GM18502 (cell line): ENCODE measurements at regions not wholly inside any gene's neighbourhood (a gene's known extent, or its start where the extent isn't known, plus 50 kb on each side); places are given as distances from the start of the nearest gene placed in this dataset.
A peak's percentile ranks its signal among the peaks of the same experiment; 100 is the strongest.

Experiments
- ATAC-seq: cut with Tn5 transposase; IDR thresholded peaks from one replicate; pipeline ENCODE4 v1.9.1; 2021; ENCODE audit warnings: mild to moderate bottlenecking; ENCODE audit not compliant: unreplicated experiment, poor library complexity

DNA sequence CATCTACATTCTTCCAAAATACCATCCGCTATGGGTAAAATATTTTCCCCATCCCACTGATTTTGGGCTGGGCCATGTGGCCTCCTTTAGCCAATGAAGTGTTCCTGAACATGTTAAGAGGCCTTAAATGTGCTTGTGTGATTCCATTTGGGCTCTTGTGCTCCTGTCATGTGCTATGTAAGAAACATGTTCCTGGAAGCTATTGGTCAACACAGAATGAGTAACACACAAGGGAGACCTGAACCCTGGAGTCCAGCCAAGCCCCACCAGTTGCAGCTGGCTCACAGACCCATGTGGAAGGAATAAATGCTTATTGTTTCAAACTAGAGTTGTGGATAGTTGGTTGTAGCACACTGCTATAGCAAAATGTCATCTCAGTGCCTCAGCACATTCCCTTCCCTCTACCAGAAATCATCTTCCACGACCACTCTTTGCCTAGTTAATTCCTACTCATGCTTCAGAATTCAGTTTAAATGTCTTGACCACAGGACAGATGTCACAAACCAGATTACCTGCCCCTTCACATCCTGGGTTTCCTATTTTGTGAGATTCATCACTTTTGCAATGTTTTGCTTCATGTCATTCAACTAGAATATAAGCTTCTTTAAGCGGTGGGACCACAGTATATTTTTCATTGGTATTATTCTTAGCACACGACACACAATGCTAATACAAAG, 217.3 kb upstream of the EEA1 start:
- no peak for ATAC-seq

DNA sequence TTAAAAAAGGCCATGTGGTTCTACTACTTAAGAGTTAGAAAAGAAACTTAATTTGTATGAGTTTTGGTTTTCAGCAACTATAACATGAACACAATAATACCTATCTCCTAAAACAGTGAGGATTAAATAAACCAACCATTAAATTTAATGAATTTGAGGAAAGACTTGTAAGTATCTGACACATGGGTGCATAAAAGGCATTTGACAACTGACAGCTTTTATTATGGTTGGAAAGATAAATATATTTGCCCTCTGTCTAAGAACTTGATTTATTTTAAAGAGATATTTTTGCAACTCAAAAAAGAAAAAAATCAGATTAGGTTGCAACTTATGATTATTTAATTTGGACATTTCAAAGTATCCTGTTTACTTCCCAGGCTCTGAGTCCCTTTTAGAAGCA, 217.9 kb upstream of the EEA1 start:
- ATAC-seq, result no peak

DNA sequence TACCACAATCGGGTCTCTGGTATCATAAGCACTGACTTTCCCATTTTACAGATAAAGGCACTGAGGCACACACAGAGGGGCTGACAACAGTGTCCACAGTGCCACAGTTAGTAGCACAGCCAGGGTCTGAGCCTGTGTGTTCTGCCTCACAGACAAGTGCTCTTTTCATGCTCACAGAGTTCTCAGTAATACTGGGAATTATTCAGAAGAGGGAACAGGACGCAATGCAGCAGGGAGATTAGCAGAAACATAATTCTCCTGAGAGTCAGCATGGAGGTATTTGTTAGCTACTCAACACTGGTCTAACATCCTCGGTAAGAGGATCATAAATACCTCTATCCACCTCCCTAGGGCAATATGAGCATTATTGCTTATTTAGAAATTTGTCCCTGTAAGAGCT, 219.3 kb upstream of the EEA1 start:
- no peak for ATAC-seq

DNA sequence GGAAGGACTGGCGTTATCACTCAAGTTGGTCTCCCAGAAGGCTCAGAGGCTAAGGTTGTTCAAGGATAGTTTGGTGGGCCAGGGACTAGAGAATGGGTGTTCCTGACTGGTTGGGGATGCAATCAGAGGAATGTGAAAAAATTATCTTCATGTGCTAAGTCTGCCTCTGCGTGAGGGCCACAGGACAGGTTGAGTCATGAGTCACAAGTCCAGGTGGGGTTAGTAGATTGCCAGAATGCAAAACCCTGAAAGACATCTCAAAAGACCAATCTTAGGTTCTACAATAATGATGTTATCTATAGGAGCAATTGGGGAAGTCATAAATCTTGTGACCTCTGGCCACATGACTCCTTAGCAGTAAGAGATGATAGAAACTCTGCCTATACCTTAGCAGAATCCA, 220.1 kb upstream of the EEA1 start:
- no peak for ATAC-seq

DNA sequence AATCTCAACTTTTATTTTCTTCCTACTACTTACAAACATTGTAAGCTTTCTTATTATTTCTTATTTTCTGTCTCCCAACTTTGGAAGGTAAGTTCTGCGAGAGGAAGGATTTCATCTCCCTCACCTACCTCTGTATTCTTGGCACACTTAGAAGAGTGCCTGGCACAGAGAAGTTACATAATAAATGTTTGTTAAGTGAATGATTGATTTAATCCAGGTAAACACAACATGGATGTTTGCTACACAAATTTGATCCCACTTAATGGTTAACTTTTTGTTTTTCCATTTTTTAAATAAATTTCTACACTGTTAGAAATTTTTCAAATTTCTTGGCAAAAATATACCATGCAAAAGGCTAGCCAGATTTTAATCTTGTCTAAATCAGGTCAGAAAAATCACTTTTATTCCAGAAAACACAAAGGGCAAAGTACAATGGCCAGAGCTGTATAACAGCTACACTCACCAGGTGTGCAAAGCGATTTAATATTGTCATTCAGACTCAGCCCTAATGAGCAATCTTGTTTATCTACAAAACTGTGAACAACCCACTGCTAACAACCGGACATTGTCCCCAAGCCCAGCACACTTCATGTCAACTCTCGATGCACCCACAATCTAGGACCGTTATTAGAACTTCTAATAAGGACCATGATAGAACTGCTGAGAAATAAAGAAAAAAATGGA, 222.1 kb upstream of the EEA1 start:
- no peak for ATAC-seq

DNA sequence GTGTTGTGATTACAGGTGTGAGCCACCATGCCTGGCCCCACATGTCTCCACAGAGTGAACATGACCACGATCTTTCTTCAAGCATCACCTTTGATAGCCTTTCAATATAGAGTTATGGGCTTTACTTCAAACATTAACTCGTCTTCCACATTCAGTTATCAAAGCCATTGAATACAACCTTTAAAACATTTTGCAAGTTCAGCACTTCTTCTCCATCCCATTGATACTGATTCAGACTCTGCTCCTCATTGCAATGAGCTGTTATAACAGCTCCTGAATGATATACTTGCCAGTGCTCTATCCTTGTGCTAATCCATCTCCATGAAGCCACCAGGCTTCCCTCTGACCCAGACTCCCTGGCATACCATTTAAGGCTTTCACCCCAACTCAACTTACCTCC, 223.5 kb upstream of the EEA1 start:
- no peak for ATAC-seq

DNA sequence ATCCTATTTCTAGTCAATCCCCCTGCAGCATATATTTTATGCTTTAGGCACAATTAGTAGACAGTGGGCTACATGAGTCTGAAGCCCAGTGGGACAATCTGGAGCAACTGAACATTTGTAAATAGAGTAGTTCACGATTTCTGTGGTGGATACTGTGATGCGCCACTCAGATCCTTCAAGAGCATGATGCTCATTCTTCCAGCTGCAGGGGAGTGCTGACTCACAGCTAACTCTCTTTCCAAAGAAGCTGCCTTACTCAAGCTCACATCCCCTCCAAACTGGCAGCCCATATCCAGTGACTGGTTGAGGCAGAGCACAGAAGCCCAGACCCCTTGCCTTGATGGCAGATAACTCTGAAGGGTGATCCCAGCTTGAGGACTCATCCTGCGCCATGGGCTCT, 224.2 kb upstream of the EEA1 start:
- ATAC-seq, result no peak

DNA sequence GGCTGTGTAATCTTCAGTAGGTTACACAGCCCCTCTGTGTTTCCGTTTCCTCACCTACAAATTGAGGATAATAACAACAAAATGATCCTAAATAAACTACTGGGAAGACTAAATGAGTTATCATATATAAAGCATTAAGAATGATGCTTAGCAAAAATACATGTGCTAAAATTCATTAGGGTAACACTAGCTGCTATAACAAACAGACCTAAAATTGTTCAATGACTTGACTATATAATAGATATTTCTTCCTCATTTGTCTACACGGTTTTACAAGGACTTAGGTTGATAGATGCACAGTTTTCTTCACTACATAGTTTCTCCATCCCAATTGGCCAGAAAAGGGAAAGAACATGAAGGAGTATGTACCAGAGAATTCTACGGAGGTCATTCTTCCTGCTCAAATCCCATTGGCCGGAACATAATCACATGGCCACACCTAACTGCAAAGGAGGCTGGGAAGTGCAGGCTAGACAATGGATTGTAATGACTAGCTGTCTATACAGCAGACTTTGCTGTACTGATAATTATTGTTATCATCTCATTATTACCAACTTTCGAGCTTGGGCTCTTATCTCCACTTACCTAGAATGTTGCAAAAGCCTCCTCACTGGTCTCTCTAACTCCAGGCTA, 223.5 kb upstream of the NUDT4 start:
- ATAC-seq, result no peak

DNA sequence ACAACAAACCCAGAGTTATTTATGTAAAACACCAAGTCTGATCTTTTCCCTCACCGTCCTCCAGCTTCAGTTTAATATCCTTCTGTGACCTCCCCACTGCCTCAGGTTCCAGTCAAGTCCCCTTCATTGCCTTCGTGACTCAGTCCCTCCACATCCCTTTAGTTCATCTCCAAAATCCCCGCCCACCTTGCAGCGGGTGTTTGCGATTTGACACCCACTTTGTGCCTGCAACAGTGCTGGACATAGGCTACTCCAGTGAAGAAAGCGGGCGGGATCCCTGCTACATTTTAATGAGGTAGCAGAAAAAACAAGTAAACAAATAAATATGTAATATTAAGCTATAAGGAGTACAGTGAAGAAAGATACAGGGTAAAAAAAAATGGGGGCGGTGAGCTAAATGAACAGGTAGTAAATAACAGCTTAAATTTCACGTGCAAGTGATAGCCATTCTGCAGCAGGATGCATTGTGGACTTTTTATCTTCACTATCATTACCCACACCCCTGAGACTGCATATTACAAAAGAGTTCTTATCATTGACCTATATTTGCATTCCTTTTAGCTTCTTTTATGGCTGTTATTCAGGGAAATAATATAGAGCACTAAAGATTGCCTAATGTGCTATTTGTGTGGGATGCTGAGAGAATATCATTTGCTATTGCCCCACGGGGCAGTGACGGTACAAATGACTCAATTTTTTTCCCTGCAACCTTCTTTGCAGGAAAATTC, 222.8 kb upstream of the NUDT4 start:
- no peak for ATAC-seq

DNA sequence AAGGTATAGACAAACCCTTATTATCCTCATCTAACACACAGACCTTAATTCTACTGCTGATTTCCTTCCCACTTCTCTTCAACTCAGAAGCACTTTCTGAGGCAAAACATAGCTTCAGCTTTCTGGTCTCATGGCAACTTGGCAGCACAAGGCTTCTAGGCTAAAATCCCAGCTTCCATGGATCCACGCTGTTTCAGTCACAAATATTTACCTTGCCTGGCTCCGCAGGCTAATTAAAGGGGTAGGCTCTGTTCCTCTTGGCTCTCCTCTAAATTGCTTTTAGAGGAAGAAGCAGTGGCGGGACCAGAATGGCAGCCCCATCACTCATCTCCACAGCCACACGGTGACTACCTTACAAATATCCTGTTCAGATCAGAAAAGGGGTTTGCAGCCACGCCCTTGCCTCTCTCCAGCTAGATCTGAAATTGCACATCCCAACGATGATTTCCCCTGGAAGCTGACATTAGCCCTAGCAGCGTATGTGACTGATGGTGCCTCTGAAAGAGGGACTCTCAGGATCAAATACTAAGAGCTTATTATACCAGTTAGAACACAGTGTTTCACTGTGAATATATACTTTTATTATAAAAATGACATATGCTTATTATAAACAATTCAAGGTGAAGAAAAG, 221.5 kb upstream of the NUDT4 start:
- no peak for ATAC-seq

DNA sequence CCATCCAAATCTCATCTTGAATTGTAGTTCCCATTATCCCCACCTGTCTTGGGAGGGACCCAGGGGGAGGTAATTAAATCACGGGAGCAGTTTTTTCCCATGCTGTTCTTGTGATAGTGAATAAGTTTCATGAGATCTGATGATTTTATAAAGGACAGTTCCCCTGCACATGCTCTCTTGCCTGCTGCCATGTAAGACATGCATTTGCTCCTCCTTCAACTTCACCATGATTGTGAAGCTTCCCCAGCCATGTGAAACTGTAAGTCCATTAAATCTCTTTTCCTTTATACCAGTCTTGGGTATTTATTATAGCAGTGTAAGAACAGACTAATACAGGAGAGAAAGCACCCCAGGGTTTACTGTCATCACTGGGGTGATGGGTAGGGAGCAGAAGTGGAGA, 220.4 kb upstream of the NUDT4 start:
- no peak for ATAC-seq

DNA sequence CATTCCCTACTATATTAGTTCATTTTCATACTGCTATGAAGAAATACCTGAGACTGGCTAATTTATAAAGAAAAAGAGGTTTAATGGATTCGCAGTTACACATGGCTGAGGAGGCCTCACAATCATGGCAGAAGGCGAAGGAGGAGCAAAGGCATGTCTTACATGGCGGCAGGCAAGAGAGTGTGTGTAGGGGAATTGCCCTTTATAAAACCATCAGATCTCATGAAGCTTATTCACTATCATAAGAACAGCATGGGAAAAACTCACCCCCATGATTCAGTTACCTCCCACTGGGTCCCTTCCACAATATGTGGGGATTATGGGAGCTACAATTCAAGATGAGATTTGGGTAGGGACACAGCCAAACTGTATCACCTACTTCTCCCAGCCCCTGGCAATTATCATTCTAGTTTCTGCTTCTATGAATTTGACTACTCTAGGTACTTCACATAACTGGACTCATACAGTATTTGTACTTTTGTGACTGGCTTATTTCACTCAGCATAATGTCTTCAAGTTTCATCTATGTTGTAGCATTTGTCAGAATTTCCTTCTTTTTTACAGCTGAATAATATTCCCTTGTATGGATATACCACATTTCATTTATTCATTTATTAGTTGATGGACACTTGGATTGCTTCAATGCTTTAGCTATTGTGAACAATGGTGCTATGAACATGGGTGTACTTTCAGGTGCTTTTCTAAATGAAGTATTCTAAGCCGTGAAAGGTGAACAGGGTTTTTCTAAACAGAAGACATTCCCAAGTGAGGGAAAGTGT, 219.5 kb upstream of the NUDT4 start:
- no peak for ATAC-seq

DNA sequence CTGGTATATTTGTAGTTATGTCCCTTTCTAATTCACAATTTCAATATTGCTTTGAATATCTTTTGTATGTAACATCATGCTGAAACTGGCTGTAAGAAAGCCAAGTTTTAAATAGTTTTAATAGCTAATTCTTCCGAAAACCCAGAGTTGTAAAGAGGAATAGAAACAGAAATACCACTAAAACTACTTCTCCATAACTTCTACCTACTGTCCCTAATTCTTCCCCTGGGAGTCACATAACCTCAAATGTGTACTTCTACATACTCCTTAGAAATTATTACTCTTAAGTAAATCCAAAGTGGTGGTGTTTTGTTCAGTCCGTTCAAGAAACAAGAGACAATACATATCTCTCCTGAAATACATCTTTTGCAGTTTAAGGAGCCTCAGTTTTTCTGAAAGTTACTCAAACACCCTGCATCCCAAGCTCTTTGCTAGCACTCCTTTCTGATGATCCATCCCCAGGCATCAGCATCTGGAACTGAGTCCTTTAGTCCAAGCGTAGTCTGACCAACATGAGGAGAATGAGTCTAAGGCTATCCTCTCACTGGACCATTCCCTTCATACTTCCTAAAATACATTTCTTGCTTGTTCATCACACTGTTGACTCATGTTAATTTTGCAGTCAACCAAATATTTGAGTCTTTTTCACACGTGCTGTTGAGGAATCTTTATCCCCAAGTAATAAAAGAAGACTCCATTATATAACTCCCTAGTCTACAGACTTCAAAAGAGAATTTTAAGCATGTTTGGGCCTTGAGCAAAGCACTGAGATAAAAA, 214.3 kb upstream of the NUDT4 start:
- no peak for ATAC-seq

DNA sequence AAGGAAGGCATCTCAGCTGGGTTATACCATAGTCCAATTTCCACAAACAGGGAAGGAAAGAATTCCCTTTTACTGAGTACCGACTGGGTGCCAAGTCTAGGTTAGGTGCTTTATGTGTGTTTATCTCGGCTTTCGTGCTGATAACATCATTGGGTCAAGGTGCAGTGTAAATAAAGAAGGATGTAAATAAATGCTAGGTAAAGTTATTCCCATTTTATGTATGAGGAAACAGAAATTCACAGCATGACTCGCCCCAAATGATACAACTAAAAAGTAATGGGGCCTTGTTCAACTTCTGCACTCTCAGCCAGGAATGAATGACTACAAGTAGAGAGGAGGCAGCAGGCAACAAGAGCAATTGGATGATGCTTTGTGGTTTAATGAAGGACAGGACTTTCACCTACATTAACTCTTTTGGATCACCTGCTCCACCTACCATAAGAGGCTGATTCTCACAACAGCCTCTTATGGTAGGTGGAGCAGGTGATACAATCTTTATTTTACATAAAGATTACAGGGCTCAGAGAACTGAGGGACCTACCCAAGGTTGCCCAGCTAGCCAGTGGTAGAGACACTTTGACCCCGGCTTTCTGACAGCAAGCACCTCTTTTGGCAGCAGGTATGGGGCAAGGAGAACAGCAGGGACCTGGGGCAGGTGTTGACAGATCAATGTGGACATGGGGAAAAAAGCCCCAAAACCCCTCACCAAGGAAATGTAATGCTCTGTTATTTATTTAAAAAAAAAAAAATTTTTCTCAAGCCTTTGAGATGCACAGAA, 213.4 kb upstream of the NUDT4 start:
- ATAC-seq, result no peak

DNA sequence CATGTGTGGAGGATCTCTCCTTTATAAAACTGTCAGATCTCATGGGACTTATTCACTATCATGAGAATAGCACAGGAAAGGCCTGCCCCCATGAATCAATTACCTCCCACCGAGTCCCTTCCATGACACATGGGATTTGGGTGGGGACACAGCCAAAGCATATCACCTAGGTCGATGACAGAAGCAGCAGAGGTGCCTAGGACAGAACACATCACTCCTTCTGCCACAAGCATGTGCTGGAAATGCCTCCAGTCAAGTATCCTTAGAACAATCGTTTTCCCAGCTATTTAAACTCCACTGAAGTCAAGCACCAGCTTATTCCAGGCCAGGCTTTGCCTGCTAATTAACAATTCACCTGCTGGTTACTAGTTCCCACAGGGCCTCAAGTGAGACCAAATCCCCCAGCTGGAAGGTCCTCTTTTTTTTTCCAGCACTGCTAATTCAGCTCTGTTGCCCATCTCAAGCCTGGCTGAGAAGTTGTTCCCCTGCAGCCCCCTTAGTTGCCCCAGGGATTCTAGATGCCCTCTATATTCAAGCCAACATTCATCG, 212.3 kb upstream of the NUDT4 start:
- ATAC-seq, result no peak

DNA sequence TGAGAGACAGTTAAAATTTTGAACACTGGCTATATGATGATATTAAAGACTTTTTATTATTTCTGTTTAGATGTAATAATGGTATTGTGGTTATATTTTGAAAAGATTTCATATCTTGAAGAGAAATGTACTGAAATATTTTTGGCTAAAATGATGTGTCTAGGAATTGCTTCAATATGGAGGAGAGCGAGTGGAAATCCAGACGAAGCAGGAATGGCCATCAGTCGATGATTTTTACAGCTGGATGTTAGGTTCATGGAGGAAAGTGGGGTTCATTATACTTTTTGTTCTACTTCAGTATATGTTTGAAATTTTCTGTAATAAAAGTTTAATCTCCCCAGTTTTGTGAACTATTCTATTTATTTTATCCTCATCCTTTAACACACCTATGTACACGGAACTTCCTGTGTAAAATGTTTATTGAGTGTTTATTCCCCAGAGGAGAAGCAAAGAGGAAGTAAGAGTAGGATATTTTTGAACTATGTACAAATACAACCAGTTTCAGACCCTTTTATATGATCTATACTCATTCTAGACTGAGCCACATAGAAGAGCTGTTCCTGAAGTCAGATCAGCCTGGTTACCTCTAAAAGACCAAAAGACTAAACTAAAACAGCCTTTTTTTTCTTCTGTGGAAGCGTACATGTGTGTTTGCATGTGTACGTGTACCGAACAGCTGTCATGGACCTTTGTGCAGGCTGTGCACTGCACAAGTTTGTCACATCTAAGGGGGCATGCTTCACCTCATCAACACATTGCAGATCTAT, 211.0 kb upstream of the NUDT4 start:
- peak; percentile 72 for ATAC-seq

DNA sequence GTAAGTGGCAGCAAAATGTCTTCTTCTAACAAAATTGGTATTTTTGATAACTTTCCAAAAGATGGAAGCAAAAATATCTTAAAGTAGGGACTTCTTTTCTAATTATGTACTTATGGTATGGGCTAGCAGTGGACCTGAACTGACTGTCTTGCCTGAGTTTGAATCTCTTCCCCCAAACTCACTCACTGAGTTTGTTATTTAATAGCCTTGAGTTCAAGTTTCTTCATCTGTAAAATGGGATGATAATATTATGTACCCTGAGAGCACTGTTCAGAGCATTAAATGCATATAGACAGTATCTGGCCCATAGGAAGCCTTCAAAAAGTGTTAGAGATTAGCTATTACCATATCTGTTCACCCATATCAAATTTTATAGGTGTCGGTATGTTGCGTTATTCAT, 210.4 kb upstream of the NUDT4 start:
- ATAC-seq, result peak; percentile 9
